Liver (tissue), 8 donors: ENCODE measurements at regions not wholly inside any gene's neighbourhood (a gene's known extent, or its start where the extent isn't known, plus 50 kb on each side); places are given as distances from the start of the nearest gene placed in this dataset.

ENCODE experiments used
- DNase-seq: peaks from one replicate; pipeline ENCODE4 v3.0.0-alpha.2; 2017; ENCODE audit warnings: low spot score
- H3K27ac ChIP-seq, 2 donors: one replicate each; pipeline ENCODE4 v1.7.0; 2013; ENCODE audit warnings: inconsistent platforms in 2 of 2, low read length in 2 of 2, control low read depth in 1 of 2, low read depth in 1 of 2, mild to moderate bottlenecking in 1 of 2
- H3K27me3 ChIP-seq, 4 donors: one replicate each; pipeline versions ENCODE4 v1.6.1 to v1.7.0; 2013; ENCODE audit warnings: low read length in 3 of 4, inconsistent platforms in 1 of 4, mild to moderate bottlenecking in 1 of 4, moderate library complexity in 1 of 4; ENCODE audit not compliant: control insufficient read depth in 4 of 4, insufficient read depth in 4 of 4
- H3K36me3 ChIP-seq, 4 donors: one replicate each; pipeline versions ENCODE4 v1.6.1 to v1.7.0; 2013; ENCODE audit warnings: low read length in 3 of 4, mild to moderate bottlenecking in 3 of 4, low read depth in 1 of 4, moderate library complexity in 1 of 4; ENCODE audit not compliant: control insufficient read depth in 4 of 4, insufficient read depth in 3 of 4
- H3K4me1 ChIP-seq, 4 donors: one replicate each; pipeline versions ENCODE4 v1.6.1 to v1.7.0; 2013; ENCODE audit warnings: low read length in 3 of 4, mild to moderate bottlenecking in 3 of 4, moderate library complexity in 1 of 4; ENCODE audit not compliant: control insufficient read depth in 4 of 4, insufficient read depth in 4 of 4
- H3K4me3 ChIP-seq, 3 donors: one replicate each; pipeline versions ENCODE4 v1.6.1 to v1.7.0; 2013; ENCODE audit warnings: low read length in 3 of 3, control low read depth in 1 of 3, low read depth in 1 of 3, mild to moderate bottlenecking in 1 of 3
- H3K9ac ChIP-seq, 2 donors: one replicate each; pipeline ENCODE4 v1.7.0; 2013; ENCODE audit warnings: low read length in 2 of 2, mild to moderate bottlenecking in 2 of 2, moderate library complexity in 2 of 2, control low read depth in 1 of 2, low read depth in 1 of 2
- H3K9me3 ChIP-seq, 4 donors: one replicate each; pipeline versions ENCODE4 v1.6.1 to v1.7.0; 2013; ENCODE audit warnings: low read length in 3 of 4; ENCODE audit not compliant: control insufficient read depth in 4 of 4
- ATF3 ChIP-seq: IDR thresholded peaks from 2 replicates; pipeline ENCODE4 v1.6.1; 2016; ENCODE audit warnings: antibody characterized with exemption
- CTCF ChIP-seq: fragments of 150-350 bp; IDR thresholded peaks from 2 replicates; pipeline ENCODE4 v1.5.1; 2017; ENCODE audit warnings: improper control_type of control experiment, low read depth, low read length; ENCODE audit not compliant: missing input control
- EGR1 ChIP-seq, 2 donors: IDR thresholded peaks; 2 replicates each; pipeline ENCODE4 v1.6.1; 2016 to 2018; ENCODE audit warnings: antibody characterized with exemption in 2 of 2, low read depth in 2 of 2
- FOXA1 ChIP-seq: IDR thresholded peaks from 2 replicates; pipeline ENCODE4 v1.6.1; 2016; ENCODE audit warnings: antibody characterized with exemption
- FOXA2 ChIP-seq: IDR thresholded peaks from 2 replicates; pipeline ENCODE4 v1.6.1; 2016; ENCODE audit warnings: antibody characterized with exemption
- GABPA ChIP-seq, 2 donors: IDR thresholded peaks in 1 of 2; conservative IDR thresholded peaks in 1 of 2; 2 replicates each; pipeline ENCODE4 v1.6.1; 2016; ENCODE audit warnings: antibody characterized with exemption in 2 of 2, mild to moderate bottlenecking in 1 of 2, moderate library complexity in 1 of 2
- HNF4A ChIP-seq, 2 donors: conservative IDR thresholded peaks; 2 replicates each; pipeline ENCODE4 v1.6.1; 2016; ENCODE audit warnings: antibody characterized with exemption in 2 of 2, mild to moderate bottlenecking in 2 of 2
- HNF4G ChIP-seq: IDR thresholded peaks from 2 replicates; pipeline ENCODE4 v1.6.1; 2016; ENCODE audit warnings: antibody characterized with exemption
- MAX ChIP-seq: IDR thresholded peaks from 2 replicates; pipeline ENCODE4 v1.6.1; 2016; ENCODE audit warnings: antibody characterized with exemption
- NR2F2 ChIP-seq: IDR thresholded peaks from 2 replicates; pipeline ENCODE4 v1.6.1; 2016; ENCODE audit warnings: antibody characterized with exemption
- RAD21 ChIP-seq, 2 donors: IDR thresholded peaks; 2 replicates each; pipeline ENCODE4 v1.6.1; 2016; ENCODE audit warnings: antibody characterized with exemption in 2 of 2, mild to moderate bottlenecking in 2 of 2
- REST ChIP-seq: IDR thresholded peaks from 2 replicates; pipeline ENCODE4 v1.6.1; 2016; ENCODE audit warnings: antibody characterized with exemption, mild to moderate bottlenecking
- RXRA ChIP-seq, 2 donors: IDR thresholded peaks; 2 replicates each; pipeline ENCODE4 v1.6.1; 2017 to 2018; ENCODE audit warnings: antibody characterized with exemption in 2 of 2, mild to moderate bottlenecking in 1 of 2
- TAF1 ChIP-seq: conservative IDR thresholded peaks from 2 replicates; pipeline ENCODE4 v1.6.1; 2016; ENCODE audit warnings: antibody characterized with exemption, mild to moderate bottlenecking
- YY1 ChIP-seq: IDR thresholded peaks from 2 replicates; pipeline ENCODE4 v1.6.1; 2016; ENCODE audit warnings: antibody characterized with exemption, mild to moderate bottlenecking
- ZBTB33 ChIP-seq: IDR thresholded peaks from 2 replicates; pipeline ENCODE4 v1.6.1; 2016; ENCODE audit warnings: antibody characterized with exemption
- WGBS: extraction: QIAGEN DNeasy Blood & Tissue Kit; methylation state at CpG from one replicate; pipeline ENCODE4 v1.1.7; 2013; 5-methylcytosine and 5-hydroxymethylcytosine counted together
- donor health status: healthy.
- donor health status: healthy.
- donor health status: healthy.
- donor health status: healthy.
- donor health status: healthy.

- H3K27ac ChIP-seq = no peak overlapping the region
- WGBS = 86% methylated on average over 5 of the region's 5 CpGs
- no peak for DNase-seq
These were observed 132.4 kb downstream of the MAP3K21 start for GRCh38 chr1:233459968-233460367.

GRCh38 chr1:233460692-233461091 lies 133.2 kb downstream of the MAP3K21 start:
- H3K27ac ChIP-seq = no peak overlapping the region
- no peak overlapping the region for H3K4me3 ChIP-seq
- H3K4me1 ChIP-seq = peaks cover 0 to 6% (median 0%) of the 10 kb centered on the region in 4 donors
- H3K9ac ChIP-seq = no peak overlapping the region
- H3K27me3 ChIP-seq = no peaks in the 10 kb centered on the region
- TF ChIP-seq HNF4G = no peak
- no peak for TF ChIP-seq EGR1 (IDR thresholded peaks at IDR 0.05; ENCODE audit: low read depth in 2 of 2)
- 63% methylated on average over 4 of the region's 4 CpGs for WGBS
- no peaks in the 10 kb centered on the region for H3K9me3 ChIP-seq
- no peaks in the 10 kb centered on the region for H3K36me3 ChIP-seq
- no peak for DNase-seq

More at GRCh38 chr1:233459968-233460367, 132.4 kb downstream of the MAP3K21 start:
- no peak overlapping the region for H3K4me3 ChIP-seq
- no peaks in the 10 kb centered on the region for H3K27me3 ChIP-seq
- H3K4me1 ChIP-seq = peaks cover 0 to 6% (median 0%) of the 10 kb centered on the region in 4 donors
- H3K9me3 ChIP-seq = no peaks in the 10 kb centered on the region
- no peak overlapping the region for H3K9ac ChIP-seq
- no peaks in the 10 kb centered on the region for H3K36me3 ChIP-seq
- TF ChIP-seq MAX = no peak
- no peak for TF ChIP-seq HNF4A (conservative IDR thresholded peaks at IDR 0.05)
- TF ChIP-seq HNF4G = no peak
- TF ChIP-seq REST = no peak
- no peak for TF ChIP-seq FOXA1
- TF ChIP-seq GABPA (IDR thresholded peaks at IDR 0.05 in 1 of 2, conservative IDR thresholded peaks at IDR 0.05 in 1 of 2) = no peak
- no peak for TF ChIP-seq YY1
- TF ChIP-seq RAD21 (IDR thresholded peaks at IDR 0.05) = no peak
- TF ChIP-seq EGR1 (IDR thresholded peaks at IDR 0.05; ENCODE audit: low read depth in 2 of 2) = no peak
- TF ChIP-seq CTCF = no peak
- TF ChIP-seq NR2F2 = no peak
- no peak for TF ChIP-seq FOXA2

- Histone ChIP-seq H3K36me3 (no peaks in the 10 kb centered on the region), H3K9me3 (no peaks in the 10 kb centered on the region), H3K27me3 (no peaks in the 10 kb centered on the region), H3K4me1 (peaks cover 0 to 6% (median 0%) of the 10 kb centered on the region in 4 donors), H3K27ac (no peak overlapping the region), H3K4me3 (no peak overlapping the region), H3K9ac (no peak overlapping the region)
- no peak for DNase-seq
- WGBS = 16% methylated on average over 1 of the region's 1 CpG
- peak; percentile 97 for TF ChIP-seq HNF4G
- TF ChIP-seq MAX = no peak
- peak; percentile 84 for TF ChIP-seq NR2F2
- TF ChIP-seq EGR1 (IDR thresholded peaks at IDR 0.05; ENCODE audit: low read depth in 2 of 2) = no peak
- no peak for TF ChIP-seq CTCF
- peak; percentile 76 to 92 for TF ChIP-seq RXRA (IDR thresholded peaks at IDR 0.05)
- no peak for TF ChIP-seq ATF3
- no peak for TF ChIP-seq TAF1
- no peak for TF ChIP-seq ZBTB33
These were observed 134.3 kb downstream of the MAP3K21 start for GRCh38 chr1:233461847-233462246.
